Activated effector memory CD4-positive, alpha-beta T cell treated with Interleukin-2 at 50 U/mL for 16 hours (primary cell): ENCODE measurements at regions not wholly inside any gene's neighbourhood (a gene's known extent, or its start where the extent isn't known, plus 50 kb on each side); places are given as distances from the start of the nearest gene placed in this dataset.

ENCODE experiments used
- DNase-seq: peaks from one replicate; pipeline ENCODE4 v3.0.0-alpha.2; 2020

- no peak for DNase-seq
These were observed 52.5 kb upstream of the SALL3 start for GRCh38 chr18:78927156-78927555.

DNA sequence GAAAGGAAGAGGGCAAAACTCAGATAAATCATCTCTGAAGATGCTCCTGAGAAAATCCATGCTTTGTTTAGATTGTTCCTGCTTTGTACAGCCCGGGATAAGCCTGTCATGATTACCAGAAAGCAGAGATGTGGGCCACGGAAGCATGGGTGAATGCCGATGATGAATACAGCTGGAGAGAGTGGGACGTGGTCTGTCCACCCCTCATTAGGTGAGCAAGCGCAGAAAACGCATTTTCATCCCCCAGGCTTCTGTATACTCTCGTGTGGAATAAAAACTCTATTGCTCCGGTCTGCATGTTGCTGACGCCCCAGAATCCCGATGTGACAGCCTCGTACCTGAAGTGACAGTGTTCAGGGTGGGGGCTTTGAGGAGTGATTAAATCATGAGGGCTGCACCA, 52.0 kb upstream of the SALL3 start:
- DNase-seq = no peak

GRCh38 chr18:78928076-78928475, 51.5 kb upstream of the SALL3 start:
- DNase-seq = no peak

GRCh38 chr18:78929516-78929915, 50.1 kb upstream of the SALL3 start:
- no peak for DNase-seq
